ENCODE measurements at regions not wholly inside any gene's neighbourhood (a gene's known extent, or its start where the extent isn't known, plus 50 kb on each side); places are given as distances from the start of the nearest gene placed in this dataset.
"Not testable (repeated sequence)": the region's sequence is repeated elsewhere in the genome, so short reads cannot be mapped to it uniquely, and the experiment has no call there.

DNA sequence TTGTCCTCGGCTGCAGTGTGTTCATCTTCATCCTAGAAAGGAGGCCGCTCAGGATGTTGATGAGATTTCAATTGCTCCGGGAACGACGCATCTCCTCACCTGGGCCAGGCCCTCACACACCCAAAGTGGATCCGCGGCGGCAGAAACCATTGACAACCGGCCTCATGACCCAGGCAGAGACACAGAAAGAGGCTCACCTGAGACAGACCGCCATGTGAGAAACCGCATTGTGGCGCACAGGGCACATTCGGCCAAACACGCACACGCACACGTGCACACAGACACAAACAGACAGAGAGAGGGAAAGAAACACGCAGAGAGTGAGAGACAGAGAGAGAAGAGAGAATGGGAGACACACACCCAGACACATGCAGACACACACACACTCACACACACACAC is 3879.3 kb downstream of the SRGAP2C start:
- not testable (repeated sequence) for DNase-seq

DNA sequence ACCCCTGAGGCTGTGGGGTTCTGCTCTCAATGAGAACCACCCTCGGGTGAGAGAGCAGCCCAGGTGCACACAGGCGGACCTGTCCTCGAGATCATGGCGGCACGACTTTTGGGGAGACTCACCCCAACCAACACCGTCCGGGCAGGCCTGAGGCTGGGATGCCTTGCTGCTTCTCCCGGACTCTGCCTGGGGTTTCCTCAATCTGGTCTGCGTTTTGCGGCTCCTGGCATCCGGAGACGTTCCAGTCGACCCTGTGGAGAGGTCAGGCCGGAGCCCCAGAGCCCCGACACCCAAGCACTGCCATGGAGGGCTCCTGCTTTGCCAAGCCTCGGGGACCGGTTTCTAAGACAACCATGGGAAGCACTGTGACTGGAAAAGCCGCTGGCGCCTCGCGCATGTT is 3879.7 kb downstream of the SRGAP2C start:
- no peak for DNase-seq

DNA sequence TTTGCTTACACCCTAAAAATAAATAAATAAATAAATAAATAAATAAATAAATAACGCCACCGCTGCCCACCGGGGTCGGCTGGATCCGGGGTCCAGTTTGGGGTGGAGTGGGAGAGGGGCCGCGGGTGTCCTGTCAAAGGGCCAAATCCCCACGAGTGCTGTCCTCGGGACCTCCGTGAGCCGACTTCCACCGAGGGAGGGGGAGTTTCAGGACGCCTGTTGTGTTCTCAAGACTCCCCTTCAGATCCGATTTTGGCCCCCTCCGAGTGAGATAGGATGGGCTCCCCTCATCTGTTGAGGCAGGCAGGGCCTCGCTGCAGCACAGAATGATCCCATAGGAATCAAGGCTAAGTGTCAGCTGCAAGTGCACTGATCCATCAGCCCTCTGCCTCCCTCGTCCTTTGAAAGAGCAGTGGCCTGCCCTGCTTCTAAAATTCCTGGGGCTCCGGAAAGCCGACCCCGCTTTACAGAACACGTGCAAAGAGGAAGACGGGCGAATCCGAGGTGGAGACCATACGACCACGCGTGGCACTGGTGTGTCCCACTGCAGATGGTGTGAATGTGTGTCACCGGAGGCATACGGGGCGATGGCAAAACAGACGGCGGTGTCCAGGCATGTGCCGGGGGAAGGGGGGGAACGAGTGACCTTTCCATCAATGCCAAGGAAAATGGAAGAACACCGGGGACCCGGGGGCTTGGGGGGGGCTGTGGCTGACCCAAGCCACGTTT is 3880.5 kb downstream of the SRGAP2C start:
- no peak for DNase-seq

DNA sequence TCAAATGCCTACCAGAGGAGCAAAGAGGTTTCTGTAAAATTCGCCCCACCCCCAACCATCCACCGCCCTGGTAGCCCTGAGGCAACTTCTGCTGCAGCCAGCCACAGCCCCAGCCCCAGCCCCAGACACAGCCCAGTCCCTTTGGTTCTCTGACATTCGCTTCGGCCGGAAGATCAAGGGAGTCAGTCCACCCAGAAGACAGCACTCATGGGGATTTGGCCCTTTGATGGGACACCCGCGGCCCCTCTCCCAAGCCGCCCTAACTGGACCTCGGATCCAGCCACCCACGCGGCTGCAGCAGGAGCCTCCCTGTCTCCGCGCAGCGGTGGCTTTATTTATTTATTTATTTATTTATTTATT is 3881.0 kb downstream of the SRGAP2C start:
- DNase-seq, result no peak

DNA sequence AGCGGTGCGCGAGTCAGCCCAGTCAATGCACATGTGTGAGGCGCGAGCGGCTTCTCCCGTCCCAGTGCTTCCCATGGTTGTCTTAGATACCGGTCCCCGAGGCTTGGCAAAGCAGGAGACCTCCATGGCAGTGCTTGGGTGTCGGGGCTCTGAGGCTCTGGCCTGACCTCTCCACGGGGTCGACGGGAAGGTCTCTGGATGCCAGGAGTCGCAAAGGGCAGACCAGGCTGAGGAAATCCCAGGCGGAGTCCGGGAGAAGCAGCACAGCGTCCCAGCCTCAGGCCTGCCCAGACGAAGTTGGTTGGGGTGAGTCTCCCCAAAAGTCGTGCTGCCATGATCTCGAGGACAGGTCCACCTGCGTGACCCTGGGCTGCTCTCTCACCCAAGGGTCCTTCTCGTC is 3881.6 kb downstream of the SRGAP2C start:
- no peak for DNase-seq

DNA sequence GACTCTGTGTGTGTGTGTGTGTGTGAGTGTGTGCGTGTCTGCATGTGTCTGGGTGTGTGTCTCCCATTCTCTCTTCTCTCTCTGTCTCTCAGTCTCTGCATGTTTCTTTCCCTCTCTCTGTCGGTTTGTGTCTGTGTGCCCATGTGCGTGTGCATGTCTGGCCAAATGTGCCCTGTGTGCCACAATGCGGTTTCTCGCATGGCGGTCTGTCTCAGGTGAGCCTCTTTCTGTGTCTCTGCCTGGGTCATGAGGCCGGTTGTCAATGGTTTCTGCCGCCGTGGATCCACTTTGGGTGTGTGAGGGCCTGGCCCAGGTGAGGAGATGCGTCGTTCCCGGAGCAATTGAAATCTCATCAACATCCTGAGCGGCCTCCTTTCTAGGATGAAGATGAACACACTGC is 3882.1 kb downstream of the SRGAP2C start:
- not testable (repeated sequence) for DNase-seq

DNA sequence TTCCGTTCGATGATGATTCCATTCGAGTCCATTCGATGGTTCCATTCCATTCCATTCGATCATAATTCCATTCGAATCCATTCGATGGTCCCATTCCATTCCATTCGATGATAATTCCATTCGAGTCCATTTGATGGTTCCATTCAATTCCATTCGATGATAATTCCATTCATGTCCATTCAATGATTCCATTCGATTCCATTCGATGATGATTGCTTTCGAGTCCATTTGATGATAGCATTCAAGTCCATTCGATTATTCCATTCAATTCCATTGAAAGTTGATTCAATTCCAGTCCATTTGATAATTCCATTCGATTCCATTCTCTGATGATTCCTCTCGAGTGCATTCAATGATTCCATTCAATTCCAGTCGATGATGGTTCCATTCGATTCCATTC is 3895.3 kb downstream of the SRGAP2C start:
- no peak for DNase-seq

DNA sequence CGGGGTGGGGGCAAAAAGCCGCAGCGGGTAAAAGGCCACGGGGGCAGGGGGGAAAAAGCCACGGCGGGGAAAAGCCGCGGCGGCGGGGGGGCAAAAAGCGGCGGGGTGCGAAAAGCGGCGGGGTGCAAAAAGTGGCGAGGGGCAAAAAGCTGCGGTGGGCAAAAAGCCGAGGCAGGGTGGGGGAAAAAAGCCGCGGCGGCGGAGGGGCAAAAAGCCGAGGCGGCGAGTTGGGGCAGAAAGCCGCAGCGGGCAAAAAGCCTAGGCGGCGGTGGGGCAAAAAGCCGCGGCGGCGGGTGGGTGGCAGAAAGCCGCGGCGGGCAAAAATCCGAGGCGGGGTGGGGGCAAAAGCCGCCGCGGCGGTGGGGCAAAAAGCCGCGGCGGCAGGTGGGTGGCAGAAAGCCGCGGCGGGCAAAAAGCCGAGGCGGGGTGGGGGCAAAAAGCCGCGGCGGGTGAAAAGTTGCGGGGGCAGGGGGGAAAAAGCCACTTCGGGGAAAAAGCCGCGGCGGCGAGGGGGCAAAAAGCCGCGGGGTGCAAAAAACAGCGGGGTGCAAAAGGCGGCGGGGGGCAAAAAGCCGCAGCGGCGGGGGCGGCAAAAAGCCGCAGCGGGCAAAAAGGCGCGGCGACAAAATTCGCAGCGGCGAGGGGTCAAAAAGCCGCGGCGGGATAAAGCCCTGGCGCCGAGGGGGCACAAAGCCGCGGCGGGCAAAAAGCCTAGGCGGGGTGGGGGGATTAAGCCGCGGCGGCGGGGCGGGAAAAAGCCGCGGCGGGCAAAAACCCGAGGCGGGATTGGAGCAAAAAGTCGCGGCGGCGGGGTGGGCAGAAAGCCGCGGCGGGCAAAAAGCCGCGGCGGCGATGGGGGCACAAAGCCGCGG is 3901.2 kb downstream of the SRGAP2C start:
- no peak for DNase-seq

DNA sequence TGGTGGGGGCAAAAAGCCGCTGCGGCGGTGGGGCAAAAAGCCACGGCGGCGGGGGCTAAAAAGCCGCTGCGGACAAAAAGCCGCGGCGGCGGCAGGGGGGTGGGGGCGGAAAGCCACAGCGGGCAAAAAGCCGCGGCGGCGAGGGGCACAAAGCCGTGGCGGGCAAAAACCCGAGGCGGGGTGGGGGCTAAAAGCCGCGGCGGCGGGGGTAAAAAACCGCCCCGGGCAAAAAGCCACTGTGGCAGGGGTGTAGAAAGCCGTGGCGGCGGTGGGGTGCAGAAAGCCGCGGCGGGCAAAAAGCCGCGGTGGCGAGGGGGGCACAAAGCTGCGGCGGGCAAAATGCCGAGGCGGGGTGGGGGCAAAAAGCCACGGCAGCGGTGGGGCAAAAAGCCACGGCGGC is 3901.8 kb downstream of the SRGAP2C start:
- no peak for DNase-seq

DNA sequence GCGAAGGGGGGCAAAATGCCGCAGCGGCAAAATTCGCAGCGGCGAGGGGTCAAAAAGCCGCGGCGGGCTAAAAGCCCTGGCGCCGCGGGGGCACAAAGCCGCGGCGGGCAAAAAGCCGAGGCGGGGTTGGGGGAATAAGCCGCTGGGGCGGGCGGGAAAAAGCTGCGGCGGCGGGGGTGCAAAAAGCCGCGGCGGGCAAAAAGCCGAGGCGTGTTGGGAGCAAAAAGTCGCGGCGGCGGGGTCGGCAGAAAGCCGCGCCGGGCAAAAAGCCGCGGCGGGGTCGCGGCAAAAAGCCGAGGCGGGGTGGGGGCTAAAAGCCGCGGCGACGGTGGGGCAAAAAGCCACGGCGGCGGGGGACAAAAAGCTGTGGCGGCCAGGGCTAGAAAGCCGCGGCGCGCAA is 3902.5 kb downstream of the SRGAP2C start:
- no peak for DNase-seq

DNA sequence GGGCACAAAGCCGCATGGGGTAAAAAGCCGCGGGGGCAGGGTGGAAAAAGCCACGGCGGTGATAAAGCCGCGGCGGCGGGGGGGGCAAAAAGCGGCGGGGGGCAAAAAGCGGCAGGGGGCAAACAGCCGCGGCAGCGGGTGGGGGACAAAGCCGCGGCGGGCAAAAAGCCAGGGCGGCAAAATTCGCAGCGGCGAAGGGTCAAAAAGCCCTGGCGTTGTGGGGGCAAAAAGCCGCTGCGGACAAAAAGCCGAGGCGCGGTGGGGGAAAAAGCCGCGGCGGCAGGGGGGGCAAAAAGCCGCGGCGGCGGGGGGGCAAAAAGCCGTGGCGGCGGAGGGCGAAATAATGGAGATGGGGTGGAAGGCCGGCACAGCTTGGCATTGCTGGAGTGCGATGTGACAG is 3902.9 kb downstream of the SRGAP2C start:
- DNase-seq, result no peak

DNA sequence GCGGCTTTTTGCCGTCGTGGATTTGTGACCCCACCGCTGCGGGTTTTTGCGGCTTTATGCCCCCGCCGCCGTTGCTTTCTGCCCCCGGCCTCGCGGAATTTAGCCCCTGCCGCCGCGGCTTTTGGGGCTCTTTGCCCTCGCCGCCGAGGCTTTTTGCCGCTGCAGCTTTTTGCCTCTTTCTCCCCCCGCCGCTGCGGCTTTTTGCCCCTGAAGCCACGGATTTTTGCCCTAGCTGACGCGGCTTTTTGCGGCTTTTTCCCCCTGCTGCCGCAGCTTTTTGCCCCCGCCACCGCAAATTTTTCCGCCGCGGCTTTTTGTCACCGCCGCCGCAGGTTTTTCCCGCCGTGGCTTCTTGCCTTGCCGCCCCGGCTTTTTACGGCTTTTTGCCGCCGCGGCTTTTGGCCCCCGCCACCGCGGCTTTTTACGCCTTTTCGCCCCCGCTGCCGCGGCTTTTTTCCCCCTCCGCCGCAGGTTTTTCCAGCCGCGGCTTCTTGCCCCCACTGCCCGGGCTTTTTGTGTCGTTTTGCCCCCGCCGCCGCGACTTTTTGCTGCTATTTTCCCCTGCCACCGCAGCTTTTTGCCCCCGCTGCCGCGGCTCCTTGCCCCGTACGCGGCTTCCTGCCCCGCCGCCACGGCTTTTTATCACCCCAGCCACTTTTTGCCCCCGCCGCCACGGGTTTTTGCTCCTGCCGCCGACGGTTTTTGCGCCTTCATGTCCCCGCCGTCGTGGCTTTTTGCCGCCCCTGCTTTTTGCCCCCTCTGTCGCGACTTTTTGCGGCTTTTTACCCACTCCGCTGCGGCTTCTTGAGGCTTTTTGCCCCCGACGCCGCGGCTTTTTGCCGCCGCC is 3933.6 kb downstream of the SRGAP2C start:
- DNase-seq, result peak; percentile 3

DNA sequence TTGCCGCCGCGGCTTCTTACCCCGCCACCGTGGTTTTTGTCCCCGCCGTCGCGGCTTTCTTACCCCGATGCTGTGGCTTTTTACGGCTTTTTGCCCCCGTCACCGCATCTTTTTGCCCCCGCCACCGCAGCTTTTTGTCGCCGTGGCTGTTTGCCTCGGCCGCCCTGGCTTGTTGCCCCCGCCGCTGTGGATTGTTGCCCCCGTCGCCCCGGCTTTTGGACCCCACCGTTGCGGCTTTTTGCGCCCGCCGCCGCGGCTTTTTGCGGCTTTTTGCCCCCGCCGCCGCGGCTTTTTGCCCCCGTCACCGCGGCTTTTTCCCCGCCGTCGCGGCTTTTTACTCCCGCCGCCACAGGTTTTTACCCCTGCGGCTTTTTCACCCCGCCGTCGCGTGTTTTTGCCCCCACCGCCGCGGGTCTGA is 3934.3 kb downstream of the SRGAP2C start:
- no peak for DNase-seq

DNA sequence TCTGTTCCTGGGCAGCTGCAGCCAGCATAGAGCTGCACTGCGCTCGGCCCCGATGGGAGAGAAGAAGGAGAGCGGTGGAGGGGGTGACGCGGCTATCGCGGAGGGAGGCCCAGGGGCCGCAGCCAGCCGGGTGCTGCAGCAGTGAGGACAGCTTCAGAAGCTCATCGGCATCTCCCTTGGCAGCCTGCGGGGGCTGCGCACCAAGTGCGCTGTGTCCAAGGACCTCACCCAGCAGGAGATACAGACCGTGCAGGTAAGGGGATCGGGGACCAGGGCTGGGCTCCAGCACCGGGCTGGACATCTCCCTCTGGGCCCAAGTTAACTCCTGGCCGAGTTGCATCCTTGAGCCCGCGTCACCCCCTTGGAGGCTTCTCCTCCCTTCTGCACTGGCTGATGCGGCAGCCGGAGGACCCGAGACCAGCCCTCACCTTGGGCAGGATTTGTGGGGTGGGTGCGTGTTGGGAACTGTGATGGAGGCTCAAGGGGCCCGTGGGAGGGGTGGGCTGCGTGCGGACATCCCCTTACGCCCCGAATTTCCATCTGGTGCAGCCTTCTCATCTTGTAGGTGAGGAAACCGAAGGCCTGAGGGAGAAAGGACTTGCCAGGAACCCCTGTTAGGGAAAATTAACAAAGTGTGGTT is 3934.9 kb downstream of the SRGAP2C start:
- DNase-seq, result not testable (repeated sequence)

DNA sequence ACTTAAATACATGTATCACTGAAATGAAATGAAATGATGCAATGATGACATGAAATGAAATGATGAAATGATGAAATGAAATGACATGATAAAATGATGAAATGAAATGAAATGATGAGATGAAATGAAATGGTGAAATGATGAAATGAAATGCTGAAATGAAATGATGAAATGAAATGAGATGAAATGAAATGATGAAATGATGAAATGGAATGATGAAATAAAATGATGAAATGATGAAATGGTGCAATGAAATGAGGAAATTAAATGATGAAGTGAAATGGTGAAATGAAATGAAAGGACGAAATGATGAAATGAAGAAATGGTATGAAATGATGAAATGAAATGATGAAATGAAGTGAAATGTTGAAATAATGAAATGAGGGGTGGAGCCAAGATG is 3937.8 kb downstream of the SRGAP2C start:
- DNase-seq, result not testable (repeated sequence)
